ENCODE measurements at regions not wholly inside any gene's neighbourhood (a gene's known extent, or its start where the extent isn't known, plus 50 kb on each side); places are given as distances from the start of the nearest gene placed in this dataset.

DNA sequence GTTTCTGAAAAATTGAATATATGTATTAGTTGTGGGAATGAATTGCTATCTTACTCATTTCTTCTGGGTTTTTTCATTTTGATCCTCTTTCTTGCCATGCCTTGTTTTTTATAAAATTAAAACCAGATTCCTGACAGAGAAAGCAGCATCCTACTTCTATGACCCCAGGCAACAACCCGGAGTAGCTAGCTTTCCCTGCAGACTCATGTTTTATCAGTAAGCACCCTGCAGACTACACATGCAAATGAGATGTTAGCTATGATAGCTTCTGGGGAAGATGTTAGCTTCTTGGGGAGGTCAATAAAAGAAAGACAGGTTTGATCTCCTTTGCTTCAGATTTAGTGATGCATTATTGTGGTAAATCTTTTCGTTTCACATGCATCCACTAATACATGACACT is 1598.6 kb downstream of the SLITRK5 start:
- intact Hi-C loops (cut with DNase I): no loop called here
- Histone ChIP-seq H3K27ac (no peak overlapping the region), H3K4me1 (no peaks in the 10 kb centered on the region), H3K36me3 (no peaks in the 10 kb centered on the region), H3K4me3 (no peak overlapping the region), H3K9me3 (no peaks in the 10 kb centered on the region), H3K27me3 (no peaks in the 10 kb centered on the region)
- TF ChIP-seq, protein P1, sequence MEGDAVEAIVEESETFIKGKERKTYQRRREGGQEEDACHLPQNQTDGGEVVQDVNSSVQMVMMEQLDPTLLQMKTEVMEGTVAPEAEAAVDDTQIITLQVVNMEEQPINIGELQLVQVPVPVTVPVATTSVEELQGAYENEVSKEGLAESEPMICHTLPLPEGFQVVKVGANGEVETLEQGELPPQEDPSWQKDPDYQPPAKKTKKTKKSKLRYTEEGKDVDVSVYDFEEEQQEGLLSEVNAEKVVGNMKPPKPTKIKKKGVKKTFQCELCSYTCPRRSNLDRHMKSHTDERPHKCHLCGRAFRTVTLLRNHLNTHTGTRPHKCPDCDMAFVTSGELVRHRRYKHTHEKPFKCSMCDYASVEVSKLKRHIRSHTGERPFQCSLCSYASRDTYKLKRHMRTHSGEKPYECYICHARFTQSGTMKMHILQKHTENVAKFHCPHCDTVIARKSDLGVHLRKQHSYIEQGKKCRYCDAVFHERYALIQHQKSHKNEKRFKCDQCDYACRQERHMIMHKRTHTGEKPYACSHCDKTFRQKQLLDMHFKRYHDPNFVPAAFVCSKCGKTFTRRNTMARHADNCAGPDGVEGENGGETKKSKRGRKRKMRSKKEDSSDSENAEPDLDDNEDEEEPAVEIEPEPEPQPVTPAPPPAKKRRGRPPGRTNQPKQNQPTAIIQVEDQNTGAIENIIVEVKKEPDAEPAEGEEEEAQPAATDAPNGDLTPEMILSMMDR (IDR thresholded peaks at IDR 0.05): no peak
- DNase-seq (ENCODE audit: low spot score in 2 of 2): no peak

DNA sequence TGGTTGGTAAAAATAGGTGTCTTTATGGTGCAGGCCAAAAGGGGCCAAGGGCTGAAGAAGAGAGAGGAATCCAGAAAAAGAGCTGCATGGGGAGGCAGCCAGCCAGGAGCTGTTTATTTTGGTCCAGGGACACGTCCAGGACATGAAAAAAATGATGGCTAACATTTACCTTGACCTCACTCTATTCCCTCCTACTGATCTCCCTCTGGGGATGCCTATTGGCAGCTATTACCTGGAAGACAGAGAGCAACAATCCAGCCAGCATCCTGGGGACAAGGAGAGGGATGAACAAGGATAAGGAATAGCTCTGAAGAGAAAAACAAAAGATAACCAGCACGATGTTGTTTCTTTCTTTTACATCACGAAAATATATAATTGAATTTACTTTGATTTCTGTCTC is 1599.6 kb downstream of the SLITRK5 start:
- Histone ChIP-seq H3K4me3 (no peak overlapping the region), H3K27me3 (no peaks in the 10 kb centered on the region), H3K27ac (no peak overlapping the region), H3K4me1 (no peaks in the 10 kb centered on the region), H3K9me3 (no peaks in the 10 kb centered on the region), H3K36me3 (no peaks in the 10 kb centered on the region)
- TF ChIP-seq, protein P1 (IDR thresholded peaks at IDR 0.05): no peak
- intact Hi-C loops (cut with DNase I): no loop called here
- no peak for DNase-seq (ENCODE audit: low spot score in 2 of 2)

DNA sequence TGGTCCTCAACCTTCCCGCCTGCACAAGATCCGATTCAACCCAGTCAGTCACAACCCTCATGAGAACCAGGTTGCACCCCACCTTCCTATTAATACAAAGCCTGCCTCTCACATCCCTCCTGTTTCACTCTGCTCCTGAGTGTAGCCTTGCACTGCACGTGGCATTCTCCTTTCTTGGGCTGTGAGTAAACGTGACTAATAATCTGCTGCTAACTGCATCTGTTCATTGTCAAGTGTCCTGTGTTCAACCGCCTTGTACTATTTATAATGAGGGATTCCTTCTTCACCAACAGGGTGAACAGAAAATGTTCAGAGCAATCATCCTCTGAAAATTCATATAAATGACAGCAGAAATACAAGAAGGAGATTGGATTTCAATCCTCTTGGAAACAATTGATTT is 1608.2 kb downstream of the SLITRK5 start:
- no peak for DNase-seq (ENCODE audit: low spot score in 2 of 2)
- Histone ChIP-seq H3K4me3 (no peak overlapping the region), H3K4me1 (no peaks in the 10 kb centered on the region), H3K9me3 (no peaks in the 10 kb centered on the region), H3K27me3 (no peaks in the 10 kb centered on the region), H3K27ac (no peak overlapping the region), H3K36me3 (no peaks in the 10 kb centered on the region)
- intact Hi-C loops (cut with DNase I): no loop called here
- TF ChIP-seq, protein P1 (IDR thresholded peaks at IDR 0.05): no peak

DNA sequence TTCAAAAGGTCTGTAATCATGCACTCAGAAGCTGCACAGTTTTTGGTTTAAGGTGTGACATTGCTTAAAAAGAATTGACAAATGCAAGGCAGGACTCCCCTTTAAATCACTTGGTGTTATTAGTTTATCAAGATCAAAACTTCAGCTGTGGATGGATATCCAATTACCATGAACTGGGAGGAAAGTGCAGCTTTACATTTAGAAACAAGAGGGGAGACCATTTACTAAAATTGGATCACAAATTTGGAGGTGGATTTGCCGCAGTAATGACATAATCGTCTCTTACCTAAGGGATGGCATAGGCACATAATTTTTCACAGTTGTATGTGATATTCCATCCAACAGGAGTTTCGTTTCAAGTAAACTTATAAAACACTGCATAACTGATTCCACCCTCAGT is 1610.2 kb downstream of the SLITRK5 start:
- H3K27ac ChIP-seq: no peak overlapping the region
- no peak overlapping the region for H3K4me3 ChIP-seq

DNA sequence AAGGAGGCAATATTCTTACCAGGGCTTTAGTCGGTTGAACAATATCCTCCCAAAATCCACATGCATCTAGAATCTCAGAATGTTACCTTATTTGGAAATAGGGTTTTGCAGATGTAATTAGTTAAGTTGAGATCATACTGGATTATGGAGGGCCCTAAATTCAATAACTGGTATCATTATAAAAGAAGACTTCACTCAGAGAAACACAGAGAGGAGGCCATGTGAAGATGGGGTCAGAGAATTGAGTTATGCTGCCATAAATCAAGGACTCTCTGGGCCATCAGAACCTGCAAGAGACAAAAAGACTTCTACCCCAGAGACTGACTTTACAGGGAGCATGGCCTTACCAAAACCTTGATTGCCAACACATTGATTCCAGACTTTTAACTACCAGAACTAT is 1611.1 kb downstream of the SLITRK5 start:
- H3K4me1 ChIP-seq: no peaks in the 10 kb centered on the region
- H3K27me3 ChIP-seq: no peaks in the 10 kb centered on the region
- no peak overlapping the region for H3K4me3 ChIP-seq
- H3K36me3 ChIP-seq: no peaks in the 10 kb centered on the region
- no peaks in the 10 kb centered on the region for H3K9me3 ChIP-seq
- DNase-seq (ENCODE audit: low spot score in 2 of 2): no peak
- no peak overlapping the region for H3K27ac ChIP-seq
- intact Hi-C loops (cut with DNase I): no loop called here
- TF ChIP-seq, protein P1 (IDR thresholded peaks at IDR 0.05): no peak

More for the DNA sequence above, 1610.2 kb downstream of the SLITRK5 start:
- DNase-seq (ENCODE audit: low spot score in 2 of 2): no peak
- Histone ChIP-seq H3K27me3 (no peaks in the 10 kb centered on the region), H3K36me3 (no peaks in the 10 kb centered on the region), H3K9me3 (no peaks in the 10 kb centered on the region), H3K4me1 (no peaks in the 10 kb centered on the region)
- TF ChIP-seq, protein P1 (IDR thresholded peaks at IDR 0.05): no peak
- intact Hi-C loops (cut with DNase I): no loop called here

DNA sequence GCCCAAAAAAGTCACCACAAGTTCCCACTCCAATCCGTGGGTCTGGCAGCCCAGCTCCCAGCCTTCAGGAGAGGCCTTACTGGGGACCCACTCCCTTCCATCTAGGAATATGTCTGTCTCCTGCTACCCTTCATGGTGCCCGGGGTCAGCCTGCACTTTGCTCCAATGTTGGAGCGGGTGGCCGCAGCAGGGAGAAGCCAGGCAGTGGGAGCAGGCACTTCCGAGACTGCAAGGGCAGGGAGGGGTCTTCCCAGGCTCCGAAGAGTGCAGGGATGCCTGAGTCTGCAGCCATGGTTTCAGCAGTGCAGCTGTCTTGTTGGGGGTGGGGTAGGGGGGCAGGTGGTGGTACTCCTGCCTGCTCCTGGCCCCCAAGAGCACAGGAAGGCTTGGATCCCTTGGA is 1616.2 kb downstream of the SLITRK5 start:
- no peaks in the 10 kb centered on the region for H3K27me3 ChIP-seq
- H3K4me1 ChIP-seq: no peaks in the 10 kb centered on the region
- intact Hi-C loops (cut with DNase I): no loop called here

More for the DNA sequence above, 1616.2 kb downstream of the SLITRK5 start:
- Histone ChIP-seq H3K9me3 (no peaks in the 10 kb centered on the region), H3K27ac (no peak overlapping the region), H3K4me3 (no peak overlapping the region), H3K36me3 (no peaks in the 10 kb centered on the region)
- TF ChIP-seq, protein P1 (IDR thresholded peaks at IDR 0.05): no peak
- DNase-seq (ENCODE audit: low spot score in 2 of 2): no peak
